GM18511 (cell line): ENCODE measurements at regions not wholly inside any gene's neighbourhood (a gene's known extent, or its start where the extent isn't known, plus 50 kb on each side); places are given as distances from the start of the nearest gene placed in this dataset.
A peak's percentile ranks its signal among the peaks of the same experiment; 100 is the strongest.

Experiments
- ATAC-seq: cut with Tn5 transposase; IDR thresholded peaks from one replicate; pipeline ENCODE4 v1.9.1; 2021; ENCODE audit warnings: mild to moderate bottlenecking, moderate library complexity; ENCODE audit not compliant: unreplicated experiment

DNA sequence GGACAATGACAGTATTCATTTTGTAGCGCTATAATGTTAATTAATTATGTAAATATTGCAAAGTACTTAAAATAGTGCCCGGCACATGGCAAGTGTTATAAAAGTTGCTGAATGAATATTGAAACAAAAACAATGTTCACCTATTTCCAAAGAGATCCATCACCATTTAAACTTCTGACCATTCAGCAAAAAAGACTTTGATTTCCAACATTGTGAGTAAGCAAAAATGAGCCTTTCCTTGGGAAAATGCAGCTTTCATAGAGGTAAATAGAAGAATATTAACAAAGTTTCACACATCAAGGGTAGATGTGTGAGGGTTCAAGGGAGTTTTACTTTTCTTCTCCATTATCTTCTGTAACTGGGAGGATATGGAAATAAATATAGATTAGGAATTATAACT lies 1089.4 kb upstream of the C9orf72 start:
- ATAC-seq, result no peak

DNA sequence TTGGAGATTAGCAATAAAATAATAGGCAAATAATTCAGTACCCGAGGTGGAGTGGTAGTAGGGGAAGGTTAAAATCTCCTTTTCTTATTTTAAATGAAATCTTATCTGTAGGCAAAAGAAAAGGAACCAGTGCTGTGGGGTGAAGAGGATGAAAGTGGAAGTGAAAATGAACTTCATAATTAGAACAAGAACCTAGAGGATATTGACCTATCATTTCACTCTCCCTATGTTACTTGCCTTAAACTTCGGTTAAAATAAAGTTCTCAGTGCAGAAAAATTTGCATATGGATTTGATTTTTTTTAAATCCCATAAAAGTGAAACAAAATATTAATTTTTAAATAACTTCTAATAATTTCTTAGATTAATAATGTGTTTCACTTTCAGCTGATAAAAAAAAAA lies 1094.9 kb upstream of the C9orf72 start:
- ATAC-seq, result peak; percentile 78

DNA sequence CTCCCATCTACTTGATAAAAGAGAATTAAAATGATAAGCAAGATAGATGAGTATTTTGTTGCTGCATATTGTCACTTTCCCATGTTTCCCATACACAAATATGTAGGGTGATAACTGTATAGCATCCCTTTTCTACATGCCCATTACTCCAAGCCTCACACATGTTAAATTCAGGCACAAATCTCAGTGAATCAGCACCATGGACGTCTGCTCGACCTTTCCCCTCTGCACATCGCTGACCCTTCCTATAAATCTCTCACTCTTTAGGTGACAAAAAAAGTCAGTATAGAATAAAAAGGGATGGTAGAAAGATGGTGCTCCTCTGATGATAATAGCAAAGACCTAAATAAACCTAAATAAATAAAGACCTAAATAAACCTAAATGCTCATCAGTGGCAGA lies 1097.7 kb upstream of the C9orf72 start:
- no peak for ATAC-seq

- ATAC-seq, result no peak
These were observed 1104.8 kb upstream of the C9orf72 start for GRCh38 chr9:28678097-28678496.

DNA sequence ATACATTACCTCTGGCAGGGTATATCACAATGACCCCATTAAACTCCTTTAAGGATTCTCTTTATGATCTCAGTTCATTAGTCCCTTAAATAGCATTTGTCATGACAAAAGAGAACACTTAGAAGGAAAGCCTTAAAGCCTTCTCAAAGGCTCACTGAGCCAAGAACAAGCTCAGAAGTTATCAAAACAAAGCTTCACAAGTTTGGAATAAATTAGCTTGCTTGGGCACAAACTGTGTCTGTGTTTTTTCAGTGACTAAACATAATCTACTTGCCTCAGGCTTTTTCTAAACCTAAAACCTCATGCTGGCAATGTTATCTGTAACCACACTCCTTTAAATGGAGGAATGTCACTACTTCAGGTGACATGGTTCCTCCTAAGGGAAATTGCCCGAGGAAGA lies 1114.9 kb upstream of the C9orf72 start:
- no peak for ATAC-seq

GRCh38 chr9:28692012-28692411 lies 1118.7 kb upstream of the C9orf72 start:
- ATAC-seq, result no peak

DNA sequence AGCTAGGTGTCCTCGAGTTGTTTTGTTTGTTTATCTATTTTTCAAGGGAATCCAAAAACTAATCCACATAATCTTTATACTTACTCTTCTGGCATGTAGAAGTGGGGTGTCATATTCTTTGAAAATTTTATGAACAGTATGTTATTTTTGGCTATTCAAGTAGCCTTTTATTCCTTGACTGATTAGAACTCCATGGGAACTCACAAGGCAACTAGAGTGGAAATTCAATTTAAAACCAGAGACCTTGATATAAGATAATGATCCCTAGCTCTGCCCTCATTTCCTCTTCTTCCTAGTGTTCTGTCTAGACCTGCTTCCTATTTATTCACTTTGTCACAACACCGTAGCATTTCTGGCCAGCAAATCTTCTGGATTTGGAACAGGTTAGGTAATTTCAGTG lies 1123.7 kb upstream of the C9orf72 start:
- no peak for ATAC-seq

DNA sequence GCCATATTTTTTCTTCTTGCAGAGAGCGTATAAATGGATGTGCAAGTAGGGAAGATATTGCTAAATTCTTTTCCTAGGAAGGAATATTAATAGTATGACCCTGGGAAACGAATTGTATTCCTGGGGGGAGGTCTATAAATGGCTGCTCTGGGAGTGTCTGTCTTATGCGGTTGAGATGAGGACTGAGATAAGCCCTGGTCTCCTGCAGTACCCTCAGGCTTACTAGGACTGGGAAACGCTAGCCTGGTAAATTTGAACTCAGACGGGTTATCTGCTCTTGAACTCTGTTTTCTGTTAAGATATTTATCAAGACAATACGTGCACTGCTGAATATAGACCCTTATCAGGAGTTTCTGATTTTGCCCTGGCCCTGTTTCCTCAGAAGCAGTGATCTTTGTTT lies 1126.4 kb upstream of the C9orf72 start:
- no peak for ATAC-seq

DNA sequence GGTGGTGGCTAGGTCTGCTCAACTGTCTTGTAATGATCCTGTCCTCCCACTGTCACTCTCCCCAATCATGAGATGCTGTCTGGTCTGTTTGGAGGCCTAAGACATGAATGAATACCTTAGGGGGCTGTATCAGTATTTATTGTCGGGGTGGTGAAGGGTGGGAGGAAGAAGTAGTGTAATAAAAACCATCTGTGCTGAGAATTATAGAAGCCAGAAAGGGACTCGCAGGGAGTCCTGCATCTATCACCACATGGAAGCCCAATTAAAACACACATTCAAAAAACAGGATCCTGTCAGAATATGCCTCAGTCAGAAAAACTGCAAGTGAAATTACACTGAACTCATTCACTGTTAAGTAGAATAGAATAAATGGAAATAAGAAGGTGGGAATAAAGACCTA lies 1134.3 kb upstream of the C9orf72 start:
- no peak for ATAC-seq

DNA sequence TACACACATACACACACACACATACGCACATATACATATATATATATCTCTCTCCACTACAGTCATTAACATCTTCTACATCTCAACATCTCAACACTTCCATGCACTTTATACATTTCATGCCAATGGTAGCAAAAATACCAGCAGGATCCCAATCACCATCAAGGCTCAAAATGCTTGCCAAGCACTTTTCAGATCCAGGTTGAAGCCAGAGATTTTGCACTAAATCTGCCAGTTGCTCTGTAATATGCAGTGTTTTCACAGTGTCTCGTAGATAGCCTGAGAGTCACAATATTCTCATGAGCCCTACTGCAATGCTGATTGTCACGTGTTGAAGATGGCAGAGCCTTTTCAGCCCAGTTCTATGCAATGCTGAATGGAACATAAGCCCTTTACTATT lies 1140.9 kb upstream of the C9orf72 start:
- no peak for ATAC-seq

DNA sequence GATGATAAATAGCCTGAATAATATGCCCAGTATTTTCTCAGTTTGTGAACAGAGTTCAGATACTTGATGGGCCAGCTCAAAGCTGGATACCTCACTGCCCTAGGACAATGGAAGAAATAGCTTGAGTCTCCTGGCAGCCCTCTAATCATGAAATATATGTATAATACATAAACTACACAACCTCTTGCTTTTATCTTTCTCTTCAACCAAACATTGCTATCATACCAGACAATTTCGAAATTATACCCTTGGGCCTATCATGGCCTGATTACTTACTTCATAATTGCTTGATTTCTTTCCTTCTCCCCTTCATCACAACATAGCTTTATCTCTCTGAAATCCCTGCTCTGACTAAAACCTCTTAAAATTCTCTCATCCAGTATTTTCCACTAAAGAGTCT lies 1144.9 kb upstream of the C9orf72 start:
- no peak for ATAC-seq

DNA sequence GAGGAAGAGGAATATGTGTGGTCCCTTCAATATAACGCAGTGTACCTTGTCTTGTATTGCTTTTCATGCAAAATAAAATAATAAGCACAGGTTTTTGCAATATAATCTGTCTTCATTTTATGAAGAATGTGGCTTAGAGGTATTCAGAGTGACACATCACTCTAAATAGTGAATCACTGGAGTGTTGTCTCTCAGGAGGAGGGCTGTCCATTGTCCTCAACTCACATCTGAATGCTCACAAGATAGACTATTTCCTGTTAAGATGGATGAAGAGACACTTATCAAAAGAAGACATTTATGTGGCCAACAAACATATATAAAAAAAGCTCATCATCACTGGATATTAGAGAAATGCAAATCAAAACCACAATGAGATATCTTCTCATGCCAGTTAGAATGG lies 1147.5 kb upstream of the C9orf72 start:
- no peak for ATAC-seq

GRCh38 chr9:28730111-28730510 lies 1156.8 kb upstream of the C9orf72 start:
- no peak for ATAC-seq

- ATAC-seq, result no peak
These were observed 1162.6 kb upstream of the C9orf72 start for GRCh38 chr9:28735738-28736342.

GRCh38 chr9:28741459-28741858 lies 1168.2 kb upstream of the C9orf72 start:
- ATAC-seq, result no peak

DNA sequence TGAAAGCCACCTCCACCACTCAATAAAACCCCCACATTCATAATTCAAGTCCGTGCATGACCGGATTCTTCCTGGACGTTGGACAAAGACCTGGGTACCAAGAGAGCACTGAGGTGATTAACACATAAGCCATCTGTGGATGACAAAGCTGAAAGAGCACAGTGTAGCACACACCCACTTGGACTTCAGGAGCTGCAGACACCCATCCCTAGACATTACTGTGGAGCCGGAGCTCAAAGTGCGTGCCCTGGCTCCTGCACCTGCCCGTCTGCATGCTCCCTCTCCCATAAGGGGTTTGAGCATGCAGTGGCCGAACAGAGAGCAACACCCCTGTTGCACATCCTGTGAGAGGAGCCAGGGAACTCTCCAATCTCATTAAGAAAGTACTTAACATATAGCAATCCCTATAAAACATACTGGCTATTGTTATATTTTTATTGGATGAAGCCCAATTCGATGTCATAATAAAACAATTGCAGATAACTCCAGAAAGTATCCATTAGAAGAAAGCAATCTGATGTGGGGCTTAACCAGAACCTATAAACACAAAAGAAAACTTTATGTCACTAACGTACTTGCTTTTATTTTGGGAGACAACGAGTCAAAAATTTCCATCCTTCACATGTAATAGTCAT lies 1174.2 kb upstream of the C9orf72 start:
- no peak for ATAC-seq

DNA sequence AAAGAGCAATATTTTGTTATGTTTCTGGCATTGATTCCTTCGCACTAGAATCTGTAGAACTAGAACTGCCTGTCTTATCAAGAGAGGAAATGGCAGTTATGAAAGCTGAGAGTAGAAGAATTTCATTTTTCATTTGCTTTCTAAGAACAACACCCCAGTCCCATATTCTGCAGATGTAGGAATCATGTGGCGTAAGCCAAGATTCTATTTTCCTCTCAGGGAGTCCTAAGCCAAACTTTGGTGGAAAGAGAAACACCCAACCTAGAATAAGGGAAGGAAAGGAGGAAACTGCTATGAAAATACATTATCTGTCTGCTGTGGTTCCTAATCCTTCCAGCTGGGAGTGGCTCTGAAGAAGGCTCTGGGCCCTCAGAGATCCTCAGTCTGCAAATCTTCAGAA lies 1176.9 kb upstream of the C9orf72 start:
- ATAC-seq, result no peak

DNA sequence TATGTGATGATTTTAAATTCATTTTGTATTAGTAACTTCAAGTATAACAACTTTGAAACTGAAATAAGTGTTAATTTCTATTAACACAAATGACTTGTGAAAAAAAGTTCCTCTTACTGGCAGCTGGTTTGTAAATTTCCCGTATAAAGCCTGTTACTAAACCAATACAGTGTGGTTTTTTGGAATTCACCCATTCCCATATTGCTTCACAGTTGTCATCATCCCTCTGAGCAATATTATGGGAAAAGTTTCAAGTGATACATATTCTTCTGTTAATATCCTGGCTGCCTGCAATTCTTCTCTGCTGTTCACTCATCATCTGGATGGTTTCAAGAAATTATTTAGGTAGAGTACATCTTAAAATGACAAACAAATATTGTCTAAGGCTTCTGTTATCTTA lies 1185.1 kb upstream of the C9orf72 start:
- ATAC-seq, result no peak

- ATAC-seq, result no peak
These were observed 1185.7 kb upstream of the C9orf72 start for GRCh38 chr9:28758971-28759370.

- no peak for ATAC-seq
These were observed 1188.9 kb upstream of the C9orf72 start for GRCh38 chr9:28762167-28762566.

- no peak for ATAC-seq
These were observed 1191.3 kb upstream of the C9orf72 start for GRCh38 chr9:28764532-28764931.

DNA sequence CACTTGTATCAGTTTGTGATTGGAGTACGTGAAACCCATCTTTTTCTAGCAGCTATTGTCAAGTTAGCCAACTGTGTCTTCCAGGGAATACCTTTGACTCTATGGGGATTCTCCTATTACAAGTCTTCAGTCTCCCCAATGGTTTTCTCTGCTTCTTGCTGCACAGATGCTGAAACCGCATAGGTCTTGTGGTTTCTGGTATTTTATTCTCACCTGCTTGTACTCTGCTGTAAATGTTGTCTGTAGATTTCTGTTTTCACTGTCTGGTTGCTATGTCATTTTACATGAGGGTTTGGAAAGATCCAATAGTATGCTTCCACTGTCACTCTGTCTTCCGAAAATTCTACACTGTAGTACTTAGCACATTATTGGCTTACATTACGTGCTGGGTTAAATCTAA lies 1196.9 kb upstream of the C9orf72 start:
- no peak for ATAC-seq

GRCh38 chr9:28770827-28771226 lies 1197.5 kb upstream of the C9orf72 start:
- no peak for ATAC-seq
